GM18499 (cell line): ENCODE measurements at regions not wholly inside any gene's neighbourhood (a gene's known extent, or its start where the extent isn't known, plus 50 kb on each side); places are given as distances from the start of the nearest gene placed in this dataset.

Experiments used
- ATAC-seq: cut with Tn5 transposase; IDR thresholded peaks from one replicate; pipeline ENCODE4 v1.9.1; 2021; ENCODE audit warnings: moderate number of reproducible peaks; ENCODE audit not compliant: insufficient read depth, unreplicated experiment

DNA sequence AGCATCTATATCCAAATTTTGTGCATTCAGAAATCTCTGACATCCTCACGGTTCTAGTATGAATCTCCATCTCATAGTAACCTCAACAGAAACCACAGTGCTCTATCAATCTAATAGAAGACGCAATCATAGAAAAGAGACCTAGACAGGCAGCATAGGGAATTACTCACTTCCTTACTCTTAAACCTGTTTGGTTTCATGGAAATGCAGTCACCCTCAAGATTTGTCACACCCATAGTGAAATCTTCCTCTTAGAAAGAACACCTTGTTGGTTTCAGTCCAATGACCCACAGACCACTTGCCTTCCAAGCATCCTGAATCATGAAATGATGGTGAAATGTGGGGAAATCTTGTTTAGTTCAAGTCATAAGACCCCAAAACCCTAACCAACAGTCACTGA, 166.1 kb upstream of the PRDM1 start:
- no peak for ATAC-seq

DNA sequence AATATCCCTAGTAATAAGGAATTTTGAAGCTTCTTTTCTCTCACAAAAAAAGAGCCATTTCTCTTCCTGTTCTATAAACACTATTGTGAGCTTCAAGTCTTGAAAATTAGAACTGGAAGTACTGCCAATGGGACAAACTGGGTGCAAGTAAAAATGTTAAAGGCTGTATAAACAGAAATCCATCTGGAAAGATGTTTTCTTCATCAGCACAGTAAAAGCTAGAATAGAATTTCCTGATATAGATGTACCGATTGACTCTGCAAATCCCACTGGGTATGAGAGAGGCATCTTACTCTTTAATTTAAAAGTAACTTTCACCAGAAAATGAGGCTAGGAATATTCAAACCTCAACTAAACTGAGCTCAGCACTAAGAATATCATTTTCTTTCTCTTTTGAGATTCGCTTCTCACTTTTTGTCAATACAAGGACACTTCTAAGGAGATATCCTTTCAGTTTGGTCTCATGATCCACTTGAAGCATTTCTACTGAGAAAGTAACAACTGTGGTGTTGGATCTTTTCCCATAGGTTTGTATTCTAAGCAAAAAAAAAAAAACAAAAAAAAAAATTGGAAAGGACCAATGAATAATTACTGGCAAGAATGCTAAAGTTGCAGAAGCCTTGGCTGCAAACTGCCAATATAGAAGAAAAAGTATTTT, 169.0 kb upstream of the PRDM1 start:
- no peak for ATAC-seq

DNA sequence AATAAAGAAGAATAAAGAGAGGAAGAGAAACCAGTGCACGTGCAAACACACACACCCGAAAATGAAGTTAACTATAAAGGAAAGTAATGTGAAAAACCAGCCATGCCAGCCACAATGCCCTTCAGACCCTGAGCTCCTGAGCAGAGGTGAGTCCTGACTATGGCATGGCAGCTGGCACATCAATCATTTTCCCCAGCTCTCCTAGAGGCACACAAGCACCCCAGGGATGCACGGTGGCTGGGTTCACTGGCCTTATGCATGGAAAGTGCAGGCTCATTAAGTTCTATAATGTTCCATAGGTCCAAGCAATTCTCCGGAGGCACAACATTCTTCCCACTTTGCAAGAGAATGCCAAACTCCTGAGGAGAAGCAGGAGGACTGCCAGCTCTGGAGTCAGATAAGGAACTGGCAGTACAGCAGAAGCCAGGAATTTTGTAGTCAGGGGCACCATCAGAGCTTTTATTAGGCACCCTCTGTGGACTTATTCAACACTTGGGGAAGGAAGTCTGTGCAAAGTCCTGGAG, 175.0 kb upstream of the PRDM1 start:
- no peak for ATAC-seq

DNA sequence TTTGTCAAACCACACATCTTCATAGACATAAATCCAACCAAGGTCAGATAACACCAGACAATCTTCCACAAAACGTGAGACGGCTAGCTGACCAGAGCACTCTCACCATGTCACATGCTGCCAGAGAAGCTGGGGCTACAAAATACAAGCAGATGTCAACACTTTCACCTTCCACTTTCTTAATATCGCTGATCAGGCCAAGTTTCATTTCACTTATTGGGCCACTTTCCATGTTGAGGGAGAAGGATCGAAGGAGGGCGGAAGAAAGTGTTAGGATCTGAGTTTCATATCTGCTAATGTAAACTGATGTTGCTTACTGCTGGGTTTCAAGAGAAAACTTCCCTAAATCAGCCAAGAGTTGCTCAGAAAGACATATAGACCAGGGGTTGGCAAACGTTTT, 177.0 kb upstream of the PRDM1 start:
- ATAC-seq, result no peak

DNA sequence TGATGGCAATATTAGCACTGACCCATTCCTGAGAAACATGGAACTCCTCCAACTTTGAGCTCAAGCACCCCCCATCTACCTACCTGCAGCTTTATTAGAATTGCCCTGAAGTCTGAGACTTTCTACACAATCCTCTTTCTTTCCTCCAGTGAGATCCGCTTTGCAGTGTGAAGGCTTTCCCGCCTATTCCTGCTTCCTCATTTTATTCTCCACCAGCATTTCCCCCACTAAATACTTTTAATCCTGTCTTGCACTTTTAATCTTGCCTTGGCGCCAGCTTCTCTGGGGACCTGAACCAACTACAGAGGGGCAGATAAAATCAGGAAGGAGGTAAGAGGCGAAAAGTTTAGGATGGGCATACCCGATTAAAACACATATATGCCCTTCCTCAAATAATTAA, 178.1 kb upstream of the PRDM1 start:
- ATAC-seq, result no peak

DNA sequence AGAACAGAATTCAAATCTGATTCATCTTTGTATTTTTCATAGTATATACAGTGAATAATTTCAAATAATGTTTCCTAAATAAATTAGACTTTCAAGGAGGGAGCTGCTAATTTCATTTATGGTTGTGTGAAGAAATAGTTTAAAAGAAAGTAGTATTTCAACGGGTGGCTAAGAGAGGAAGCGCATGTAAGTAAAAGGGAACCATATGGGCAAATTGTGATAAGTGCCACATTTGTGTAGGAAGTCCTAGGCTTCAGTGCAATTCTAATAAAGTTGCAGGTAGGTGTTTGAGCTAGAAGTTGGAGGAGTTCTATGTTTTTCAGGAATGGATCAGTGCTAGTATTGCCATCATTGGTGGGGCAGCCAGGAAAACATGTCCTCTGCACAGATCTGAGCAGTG, 178.8 kb upstream of the PRDM1 start:
- ATAC-seq, result no peak

DNA sequence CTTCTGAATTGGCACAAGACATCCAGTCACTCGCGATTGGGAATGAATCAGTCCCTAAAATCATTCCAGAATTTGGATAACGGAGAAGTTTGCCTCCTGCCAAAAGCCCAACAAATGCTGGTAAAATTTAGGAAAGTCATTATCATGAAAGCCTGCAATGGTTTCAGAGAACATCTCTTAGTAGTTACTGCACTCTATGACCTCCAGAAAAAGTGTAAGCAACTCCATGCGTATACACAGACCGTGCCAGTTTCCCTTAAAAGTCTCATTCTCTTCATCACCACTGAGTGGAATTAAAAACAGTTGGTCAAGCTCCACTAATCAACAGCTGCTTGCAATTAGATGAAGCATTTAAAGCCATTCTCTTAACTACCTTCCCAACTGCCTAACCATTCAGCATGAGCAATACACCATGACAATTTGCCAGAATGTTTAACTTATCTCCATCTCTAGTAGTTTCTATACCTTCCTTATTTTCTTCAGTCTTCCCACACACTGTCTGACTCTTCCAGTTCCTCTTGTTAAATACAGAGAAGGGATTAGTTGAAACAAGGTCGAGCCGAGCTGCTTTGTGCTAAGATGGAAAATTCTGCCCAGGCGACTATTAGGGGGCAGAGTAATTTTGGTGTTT, 183.6 kb upstream of the PRDM1 start:
- no peak for ATAC-seq

DNA sequence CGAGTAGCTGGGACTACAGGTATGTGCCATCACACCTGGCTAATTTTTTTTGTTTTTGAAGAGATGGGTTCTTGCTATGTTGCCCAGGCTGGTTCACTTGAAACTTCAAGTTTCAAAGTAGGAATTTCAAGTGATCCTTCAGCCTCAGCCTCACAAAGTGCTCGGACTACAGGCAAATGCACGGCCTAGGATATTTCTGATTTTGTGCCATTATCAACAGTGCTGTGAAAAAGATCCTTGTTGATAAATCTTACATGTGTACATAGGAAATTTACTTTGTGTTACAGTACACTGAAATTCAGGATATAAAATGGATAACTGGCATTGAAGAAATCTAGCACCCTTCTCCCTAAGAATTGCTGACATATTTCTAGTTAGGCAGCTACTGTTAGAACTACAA, 184.6 kb upstream of the PRDM1 start:
- no peak for ATAC-seq

DNA sequence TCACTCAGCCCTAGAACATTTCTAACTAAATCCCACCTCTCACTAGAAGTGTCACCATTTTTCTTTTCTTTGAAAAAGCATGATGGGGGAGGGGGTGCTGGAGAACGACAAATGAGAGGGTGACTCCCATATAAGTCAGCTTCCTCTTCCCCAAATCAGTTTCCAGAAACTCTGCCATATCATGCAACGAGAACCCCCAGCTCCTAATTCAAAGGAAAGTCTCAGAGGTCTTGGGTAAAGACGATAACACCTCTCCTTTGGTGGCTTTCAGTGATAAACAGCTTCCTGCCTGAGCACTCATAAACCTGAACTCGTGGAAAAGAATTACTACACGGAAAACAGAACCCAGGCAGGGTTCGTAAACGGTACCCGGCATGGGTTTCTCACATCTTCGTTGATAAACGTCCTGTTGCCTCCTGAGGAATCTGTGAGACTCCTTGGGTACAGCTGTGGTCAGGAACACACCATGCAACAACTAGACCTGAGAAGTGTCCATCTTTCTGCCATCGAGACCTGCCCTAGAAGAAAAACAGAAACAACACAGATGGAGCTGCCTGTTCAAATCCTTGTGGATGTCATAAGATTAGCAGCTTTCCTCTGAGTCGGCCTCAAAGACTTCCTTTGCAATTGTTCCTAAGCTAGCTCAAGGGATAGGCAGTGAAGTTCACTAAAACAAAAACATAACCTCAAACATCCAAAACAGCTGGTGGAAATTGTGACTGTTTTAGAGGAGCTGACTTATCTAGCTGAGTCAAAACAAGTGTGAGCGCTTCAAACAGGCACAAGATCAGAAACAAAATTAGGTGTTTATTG, 185.8 kb upstream of the PRDM1 start:
- ATAC-seq, result no peak

DNA sequence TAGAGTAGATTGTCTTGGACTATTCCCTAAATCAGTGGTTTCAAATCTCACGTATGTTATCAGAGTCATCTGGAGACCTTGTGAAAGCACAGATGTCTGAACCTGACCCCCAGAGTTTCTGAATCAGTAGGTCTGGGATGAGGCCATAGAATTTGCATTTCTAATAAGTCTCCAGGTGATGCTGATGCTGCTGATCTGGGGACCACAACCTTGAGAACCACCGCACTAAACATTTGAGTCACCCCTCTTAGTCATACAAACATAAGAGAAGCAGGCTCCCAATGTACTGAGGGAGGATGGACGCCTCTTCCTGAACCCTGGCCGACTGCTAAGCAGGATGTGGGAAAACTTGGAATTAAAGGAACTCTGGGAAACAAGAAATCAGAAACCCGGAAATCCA, 187.8 kb upstream of the PRDM1 start:
- ATAC-seq, result peak; percentile 72

DNA sequence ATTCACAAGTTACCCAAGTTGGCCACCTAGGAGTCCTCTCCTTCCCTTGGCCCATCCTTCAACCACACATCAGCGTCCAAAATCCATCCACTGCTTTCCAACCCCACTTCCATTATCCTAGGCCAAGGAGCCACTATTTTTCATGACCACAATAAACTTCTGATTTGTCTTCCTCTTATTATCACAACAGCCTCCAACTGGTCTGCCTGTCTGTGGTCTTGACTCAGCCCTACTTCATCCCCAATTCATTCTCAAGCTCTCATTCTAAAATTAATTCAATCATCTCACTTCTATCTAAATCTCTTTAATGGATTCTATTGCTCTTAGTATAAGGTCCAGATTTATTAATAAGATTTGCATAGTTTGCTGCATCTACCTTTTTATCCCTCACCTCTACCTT, 189.0 kb upstream of the PRDM1 start:
- ATAC-seq, result no peak

DNA sequence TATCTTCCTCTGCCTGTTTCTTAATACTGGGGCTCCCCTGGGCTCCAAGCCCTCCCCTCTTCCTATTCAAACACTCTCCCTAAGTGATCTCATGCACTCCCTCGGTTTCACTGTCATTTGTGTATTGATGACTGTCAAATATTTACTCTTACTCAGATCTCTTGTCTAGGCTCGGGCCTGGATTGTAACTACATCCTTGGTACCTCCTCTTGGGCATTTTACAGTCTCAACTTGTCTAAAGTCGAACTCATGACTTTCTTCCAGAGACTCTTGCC, 189.4 kb upstream of the PRDM1 start:
- ATAC-seq, result no peak

DNA sequence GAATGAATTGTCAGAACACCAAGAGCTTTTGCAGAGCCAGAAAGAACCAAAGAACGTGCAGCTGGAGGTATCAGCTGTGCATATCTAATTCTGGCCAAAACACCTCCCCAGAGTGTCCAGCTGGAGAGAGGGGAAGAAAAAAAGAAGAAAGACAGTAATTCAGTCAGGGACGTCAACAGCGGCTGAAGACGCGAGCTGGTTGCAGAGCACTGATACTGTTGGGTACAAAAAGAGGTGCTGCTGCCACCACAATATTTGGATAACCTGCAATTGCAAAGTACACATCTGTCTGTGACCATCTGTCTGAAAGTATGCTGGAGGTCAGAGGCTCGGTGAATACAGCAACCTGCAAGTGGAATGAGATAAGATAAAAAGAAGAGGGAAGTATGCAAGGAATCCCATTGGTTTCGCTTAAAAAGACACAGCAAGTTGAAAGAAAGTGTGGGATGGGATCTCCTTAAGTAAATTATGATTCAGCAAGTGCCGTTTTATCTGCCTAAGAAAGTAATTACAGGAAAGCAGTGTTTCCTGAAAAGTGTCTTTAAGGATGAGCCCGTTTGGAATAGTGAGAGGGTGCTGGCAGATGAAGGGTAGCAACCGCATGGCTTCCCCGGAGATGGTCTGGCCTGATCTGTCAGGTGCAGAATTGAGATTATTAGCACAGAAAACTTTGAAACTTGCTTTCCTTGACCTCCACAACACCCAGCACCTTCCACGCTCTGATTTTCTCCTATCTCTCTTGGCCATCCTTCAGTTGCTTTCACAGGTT, 189.9 kb upstream of the PRDM1 start:
- ATAC-seq, result no peak

DNA sequence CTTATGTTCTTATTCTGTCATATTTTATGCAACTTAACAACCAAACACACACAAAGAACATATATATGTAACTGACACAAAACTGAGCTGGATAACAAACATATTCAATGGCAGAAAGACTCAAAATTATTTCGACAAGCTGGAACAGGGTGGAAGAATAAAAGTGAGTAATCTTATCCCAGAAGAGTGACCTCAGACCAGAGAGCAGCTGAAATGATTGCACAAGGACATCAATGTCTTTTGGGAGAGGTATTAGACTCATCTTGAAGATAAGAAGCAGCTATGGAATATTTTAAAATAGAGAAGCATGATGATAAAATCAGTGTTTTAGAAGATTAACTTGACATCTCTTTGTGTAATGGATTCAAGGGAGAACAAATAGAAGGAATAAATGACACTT, 191.6 kb upstream of the PRDM1 start:
- no peak for ATAC-seq

DNA sequence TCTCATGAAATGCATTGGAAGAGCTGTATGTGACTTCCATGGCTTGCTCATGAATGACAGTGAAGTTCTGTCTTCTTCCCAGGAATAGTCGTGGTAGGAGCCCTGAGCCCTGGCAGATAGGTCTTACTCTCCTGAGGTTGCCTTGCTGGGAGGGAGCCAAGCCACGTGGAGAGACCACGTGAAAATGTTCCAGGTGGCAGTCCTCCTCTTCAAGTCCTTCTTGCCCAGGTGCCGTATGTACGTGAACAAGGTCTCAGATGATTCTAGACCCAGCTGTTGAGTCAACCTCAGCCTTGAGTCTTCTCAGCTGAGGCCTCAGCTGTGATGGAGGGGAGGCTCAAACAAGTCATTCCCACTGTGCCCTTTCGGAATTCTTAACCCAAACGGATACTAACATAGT, 192.4 kb upstream of the PRDM1 start:
- no peak for ATAC-seq

DNA sequence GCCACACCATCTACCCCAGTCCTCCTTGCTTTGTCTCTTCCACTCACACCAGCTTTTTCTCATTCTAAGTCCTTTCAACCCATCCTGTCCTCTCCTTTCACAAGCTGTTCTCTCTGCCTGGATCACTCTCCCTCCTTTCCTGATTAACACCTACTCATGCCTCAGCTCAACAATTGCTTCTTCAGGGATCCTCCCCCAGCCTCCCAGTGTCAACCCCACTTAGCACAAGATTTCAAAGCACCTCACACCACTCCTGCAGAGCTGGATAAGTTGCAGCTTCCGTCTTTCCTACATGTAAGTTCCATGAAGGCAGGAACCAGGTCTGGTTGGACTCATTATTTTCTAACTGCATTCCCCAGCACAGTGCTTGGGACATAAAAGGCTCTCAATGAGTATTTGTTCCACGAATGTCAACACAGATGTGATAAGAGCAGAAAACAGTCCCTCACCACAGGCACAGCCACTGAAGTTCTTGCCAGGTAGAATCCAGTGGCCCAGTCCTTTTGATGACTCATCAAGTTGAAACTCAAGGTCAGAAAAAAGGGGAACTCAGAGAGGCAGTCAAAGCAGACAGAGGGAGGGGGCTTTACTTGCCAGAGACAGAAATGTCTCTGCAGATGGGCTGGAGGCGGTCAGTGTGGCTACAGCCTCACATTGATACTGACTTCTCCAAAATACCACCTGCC, 193.4 kb upstream of the PRDM1 start:
- peak; percentile 77 for ATAC-seq

DNA sequence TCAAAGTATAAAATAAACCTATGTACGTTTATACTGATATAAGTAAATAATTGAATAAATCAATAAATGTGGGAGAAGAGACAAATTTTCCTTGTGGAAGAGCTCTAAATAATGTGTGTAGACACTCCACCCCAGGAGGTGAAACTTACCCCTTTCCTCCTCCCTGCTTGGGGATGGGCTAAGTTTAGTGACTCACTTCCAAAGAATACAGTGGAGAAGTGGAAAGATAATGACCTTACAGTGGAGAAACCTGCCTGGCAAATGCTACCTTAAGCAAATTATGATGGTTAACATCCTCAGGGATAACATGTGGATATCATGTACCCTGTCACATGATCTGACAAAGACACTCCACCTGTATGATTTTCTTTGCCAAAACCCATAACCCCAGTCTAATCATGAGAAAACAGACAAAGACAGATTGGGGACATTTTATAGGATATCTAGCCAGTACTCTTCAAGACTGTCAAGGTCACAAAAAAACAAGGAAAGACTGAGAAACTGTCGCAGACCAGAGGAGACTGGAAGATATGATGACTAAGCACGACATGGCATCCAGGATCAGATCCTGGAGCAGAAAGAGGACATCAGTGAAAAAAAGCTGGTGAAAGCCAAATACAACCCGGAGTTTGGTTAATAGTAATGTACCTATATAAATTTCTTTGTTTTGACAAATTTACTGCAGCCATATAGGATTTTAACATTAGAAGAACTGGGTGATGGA, 195.5 kb upstream of the PRDM1 start:
- ATAC-seq, result no peak

DNA sequence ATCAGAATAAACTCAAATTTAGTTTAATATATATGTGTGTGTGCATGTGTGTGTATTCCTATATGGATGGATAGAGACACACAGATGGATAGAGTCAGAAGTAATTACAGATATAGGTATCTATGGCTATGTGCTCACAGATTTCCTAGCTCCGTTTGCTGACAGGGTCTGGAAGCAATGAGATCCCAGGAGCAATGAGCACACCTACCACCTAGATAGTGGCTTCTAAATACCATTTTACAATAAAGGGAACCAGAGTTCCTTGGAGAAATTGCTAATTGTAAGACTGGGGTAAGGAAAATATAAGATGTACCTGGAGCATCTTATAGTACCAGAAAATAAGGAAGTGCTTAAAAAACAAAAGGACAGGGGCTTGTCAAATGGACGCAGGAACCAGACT, 196.2 kb upstream of the PRDM1 start:
- ATAC-seq, result no peak

DNA sequence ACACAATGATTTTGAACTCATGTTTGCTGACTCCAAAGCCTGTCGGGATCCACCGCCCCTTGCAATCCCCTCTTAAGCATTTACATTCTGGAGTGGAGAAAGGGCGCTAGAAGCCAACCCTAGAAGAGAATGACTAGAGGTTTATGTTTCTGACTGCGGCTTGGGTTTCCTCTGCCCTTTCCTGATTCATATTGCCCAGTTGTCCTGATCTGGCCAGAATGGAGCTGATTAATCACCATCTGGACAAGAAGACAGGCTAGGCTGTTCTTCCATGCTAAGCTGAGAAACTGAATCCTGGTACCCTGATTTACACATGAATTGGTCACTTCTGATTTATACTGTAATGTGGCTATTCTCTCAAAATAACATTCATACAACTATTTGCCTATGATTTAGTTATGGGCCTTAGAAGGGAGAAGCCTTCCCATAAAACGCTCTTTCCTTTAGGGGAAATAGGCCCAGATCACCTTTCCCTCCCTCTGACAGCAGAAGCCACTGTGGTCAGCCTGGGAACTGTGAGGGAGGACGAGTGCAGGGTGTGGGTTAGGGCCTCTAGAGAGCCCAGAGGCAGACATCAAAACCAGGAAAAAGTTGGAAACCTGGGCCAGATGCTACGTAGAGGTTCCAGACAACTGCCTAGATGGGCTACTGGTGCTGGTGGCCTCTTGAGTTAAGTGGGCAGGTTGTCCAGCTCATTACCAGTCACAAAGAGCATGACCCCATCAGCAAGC, 199.2 kb upstream of the PRDM1 start:
- no peak for ATAC-seq
